ENCODE measurements at regions not wholly inside any gene's neighbourhood (a gene's known extent, or its start where the extent isn't known, plus 50 kb on each side); places are given as distances from the start of the nearest gene placed in this dataset.
"Not testable (repeated sequence)": the region's sequence is repeated elsewhere in the genome, so short reads cannot be mapped to it uniquely, and the experiment has no call there.

DNA sequence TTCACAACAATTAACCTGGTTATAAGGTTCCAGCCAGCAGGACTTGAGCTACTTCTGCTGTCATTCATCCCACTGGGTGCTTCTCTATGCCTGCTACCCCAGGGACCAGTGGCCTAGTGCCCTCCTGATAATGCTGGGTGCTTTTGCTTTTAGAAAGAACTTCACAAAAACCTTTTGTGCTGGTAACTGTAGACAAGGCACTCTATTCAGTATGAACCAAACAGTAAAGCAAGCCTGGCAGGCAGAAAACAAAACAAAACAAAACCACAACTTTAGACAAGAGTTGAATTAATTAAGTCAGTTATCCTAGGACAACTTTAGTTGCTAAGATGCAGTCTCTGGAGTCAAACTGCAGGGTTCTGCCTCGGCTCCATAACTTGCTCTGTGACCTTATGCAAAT, 61.9 kb upstream of the ADGRL2 start:
- no peak for FAIRE-seq
- DNase-seq (ENCODE audit: low spot score) = no peak

DNA sequence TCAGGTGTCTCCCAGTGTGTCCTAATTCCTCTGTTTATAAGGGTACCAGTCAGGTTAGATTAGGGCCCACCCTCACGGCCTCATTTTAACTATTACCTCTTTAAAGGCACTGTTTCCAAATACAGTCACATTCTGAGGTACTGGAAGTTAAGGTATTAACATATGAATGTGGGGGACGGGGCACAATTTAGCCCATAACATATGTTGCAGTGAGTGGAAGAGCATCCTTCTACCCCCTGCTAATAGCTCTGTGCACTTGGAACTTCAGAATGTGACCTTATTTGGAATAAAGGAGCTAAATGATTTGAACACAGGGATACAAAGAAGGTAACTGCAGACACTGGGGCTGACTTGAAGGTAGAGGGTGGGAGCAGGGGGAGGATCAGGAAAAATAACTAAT, 67.3 kb upstream of the ADGRL2 start:
- DNase-seq (ENCODE audit: low spot score) (no peak), FAIRE-seq (no peak)

DNA sequence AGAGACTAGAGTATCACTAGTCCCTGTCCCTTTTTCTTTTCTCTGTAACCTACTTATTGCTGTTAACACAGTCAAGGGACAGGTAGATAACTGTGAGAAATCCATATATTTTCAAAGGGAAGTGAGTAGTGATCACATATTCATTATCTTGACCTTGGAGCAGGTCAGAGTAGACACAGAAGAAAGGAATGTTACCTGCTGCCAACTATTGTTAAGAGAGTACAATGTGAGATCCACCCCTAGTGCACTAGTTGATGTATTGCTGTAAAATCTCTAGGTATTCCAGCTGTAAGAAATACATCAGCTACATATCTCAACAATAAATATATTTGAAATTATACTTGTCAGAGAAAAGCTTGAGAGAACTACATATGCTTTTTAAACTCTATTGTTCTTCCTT, 68.7 kb upstream of the ADGRL2 start:
- DNase-seq (ENCODE audit: low spot score) (peak; percentile 38), FAIRE-seq (no peak)

DNA sequence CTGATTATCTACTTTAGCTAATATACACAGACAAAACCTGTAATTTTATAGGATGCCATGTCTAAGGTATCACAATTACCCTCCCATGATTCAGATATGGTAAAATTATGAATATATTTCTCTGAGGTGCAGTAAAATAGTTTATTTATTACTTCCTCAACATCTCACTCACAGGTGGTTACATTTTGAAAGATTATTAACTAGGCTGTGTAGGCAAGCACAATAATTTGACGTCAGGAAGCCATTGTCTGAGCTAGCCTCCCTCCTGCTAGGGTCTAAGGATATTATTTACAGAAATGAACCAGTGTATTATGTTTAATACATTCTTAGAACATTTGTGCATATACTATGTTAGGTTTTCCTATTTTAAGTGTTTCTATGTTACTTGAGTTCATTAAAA, 69.9 kb upstream of the ADGRL2 start:
- DNase-seq (ENCODE audit: low spot score) = no peak
- no peak for FAIRE-seq

DNA sequence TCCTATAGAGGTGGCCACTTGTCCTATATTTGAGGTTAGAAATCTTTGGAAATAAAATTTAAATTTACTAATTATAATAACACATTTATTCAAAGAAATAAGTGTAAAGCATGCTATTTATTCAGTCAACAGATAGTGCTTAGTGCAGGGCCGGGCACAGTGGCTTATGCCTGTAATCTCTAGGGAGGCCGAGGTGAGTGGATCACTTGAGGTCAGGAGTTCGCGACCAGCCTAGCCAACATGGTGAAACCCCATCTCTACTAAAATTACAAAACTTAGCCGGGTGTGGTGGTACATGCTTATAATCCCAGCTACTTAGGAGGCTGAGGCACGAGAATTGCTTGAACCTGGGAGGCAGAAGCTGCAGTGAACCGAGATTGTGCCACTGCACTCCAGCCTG, 70.4 kb upstream of the ADGRL2 start:
- FAIRE-seq; DNase-seq (ENCODE audit: low spot score): not testable (repeated sequence)

DNA sequence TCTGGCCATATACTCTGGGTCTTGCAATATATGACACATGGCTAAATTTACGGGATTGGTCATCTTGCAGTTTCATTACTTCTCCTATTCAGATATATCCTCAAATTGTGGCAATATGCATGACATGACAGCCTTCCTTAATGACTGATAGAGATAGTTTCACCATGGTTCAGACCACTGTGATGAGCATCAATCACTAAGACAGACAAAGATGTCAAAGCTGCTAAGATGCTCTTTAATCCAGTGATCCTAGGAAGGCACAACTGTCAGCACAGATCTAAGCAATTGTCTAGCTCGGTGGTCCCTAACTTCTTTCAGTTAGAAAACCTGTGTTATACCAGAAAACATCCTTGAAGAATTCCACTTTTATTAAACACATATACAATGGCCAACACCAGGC, 70.9 kb upstream of the ADGRL2 start:
- DNase-seq (ENCODE audit: low spot score) (no peak), FAIRE-seq (no peak)

DNA sequence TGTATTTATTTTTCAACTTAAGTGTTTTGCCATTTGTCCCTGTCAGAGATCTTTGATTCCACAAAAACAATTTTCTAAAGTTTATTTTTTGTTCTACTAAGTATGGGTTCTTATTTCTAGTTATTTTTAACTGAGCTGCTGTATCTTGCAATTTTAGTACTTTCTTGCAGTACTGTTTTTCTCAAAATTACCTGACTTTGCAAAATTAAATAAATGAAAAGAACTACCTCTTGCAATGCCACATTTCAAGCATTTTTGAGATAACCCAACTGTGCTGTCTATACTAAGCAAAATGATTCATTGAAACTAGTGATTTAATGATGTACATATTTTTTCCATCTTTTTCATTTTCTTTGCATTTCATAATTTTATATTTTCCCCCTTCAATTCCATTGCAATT, 71.5 kb upstream of the ADGRL2 start:
- FAIRE-seq = no peak
- DNase-seq (ENCODE audit: low spot score) = no peak

DNA sequence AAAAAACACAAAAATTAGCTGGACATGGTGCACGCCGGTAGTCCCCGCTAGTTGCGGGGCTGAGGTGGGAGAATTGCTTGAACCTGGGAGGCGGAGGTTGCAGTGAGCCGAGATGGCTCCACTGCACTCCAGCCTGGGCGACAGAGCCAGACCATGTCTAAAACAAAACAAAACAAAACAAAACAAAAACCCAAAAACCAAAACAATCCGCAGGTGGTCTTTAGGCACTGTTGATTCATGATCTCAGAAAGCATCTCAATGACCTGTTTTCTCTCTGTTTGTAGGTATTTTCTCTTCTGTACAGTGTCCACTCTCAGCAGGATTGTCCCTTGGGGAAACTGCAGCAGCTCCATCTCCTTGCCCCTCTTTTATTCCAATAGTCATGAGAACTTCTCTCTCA, 74.9 kb upstream of the ADGRL2 start:
- DNase-seq (ENCODE audit: low spot score) (no peak), FAIRE-seq (no peak)

DNA sequence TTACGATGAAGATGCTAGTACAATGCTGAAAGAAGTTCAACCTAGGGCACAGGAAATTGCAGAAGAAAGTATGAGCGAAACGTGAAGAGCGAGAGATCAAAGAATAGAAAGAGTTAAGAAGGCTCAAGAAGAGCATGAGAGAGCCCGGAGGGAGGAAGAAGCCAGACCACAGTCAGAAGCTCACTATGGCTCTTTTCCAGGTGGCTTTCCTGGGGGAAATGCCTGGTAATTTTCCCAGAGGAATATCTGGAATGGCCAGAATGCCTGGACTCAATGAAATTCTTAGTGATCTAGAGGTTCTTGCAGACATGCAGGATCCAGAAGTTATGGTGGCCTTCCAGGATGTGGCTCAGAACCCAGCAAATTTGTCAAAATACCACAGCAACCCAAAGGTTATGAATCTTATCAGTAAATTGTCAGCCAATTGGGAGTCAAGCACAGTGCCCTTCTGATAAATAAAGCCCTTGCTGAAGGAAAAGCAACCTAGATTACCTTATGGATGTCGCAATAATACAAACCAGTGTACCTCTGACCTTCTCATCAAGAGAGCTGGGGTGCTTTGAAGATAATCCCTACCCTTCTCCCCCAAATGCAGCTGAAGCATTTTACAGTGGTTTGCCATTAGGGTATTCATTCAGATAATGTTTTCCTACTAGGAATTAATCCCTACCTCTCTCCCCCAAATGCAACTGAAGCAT, 78.0 kb upstream of the ADGRL2 start:
- FAIRE-seq; DNase-seq (ENCODE audit: low spot score): not testable (repeated sequence)

DNA sequence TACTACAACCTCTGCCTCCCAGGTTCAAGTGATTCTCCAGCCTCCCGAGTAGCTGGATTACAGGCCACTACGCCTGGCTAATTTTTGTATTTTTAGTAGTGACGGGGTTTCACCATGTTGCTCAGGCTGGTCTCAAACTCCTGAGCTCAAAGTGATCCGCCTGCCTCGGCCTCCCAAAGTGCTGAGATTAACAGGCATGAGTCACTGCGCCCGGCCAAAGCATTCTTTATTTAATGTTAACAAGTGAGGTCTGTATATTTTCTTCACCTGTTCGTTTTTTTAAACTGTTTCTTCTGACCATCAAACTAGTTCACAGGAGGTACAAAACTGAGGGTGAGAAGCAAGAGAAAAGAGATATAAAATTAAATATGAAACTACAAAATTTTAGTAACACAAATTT, 80.5 kb upstream of the ADGRL2 start:
- FAIRE-seq; DNase-seq (ENCODE audit: low spot score): not testable (repeated sequence)

DNA sequence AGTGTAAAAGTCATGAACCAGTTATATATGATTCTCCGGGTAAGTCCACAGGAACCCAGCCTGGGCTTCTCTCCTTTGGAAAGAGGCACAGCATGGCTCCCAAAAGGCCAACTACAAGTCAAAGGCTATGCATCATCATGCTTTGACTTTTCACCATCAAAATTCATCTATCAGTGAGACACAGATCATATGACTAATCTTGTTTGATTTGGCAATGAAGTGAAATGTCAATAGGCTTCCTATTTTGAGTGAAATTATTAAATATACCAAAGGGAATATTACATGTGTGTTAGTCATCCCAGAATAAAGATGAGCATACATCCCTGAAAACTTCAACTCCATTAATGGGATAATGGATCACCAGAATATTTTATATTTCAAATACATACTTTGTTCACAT, 83.5 kb upstream of the ADGRL2 start:
- FAIRE-seq = no peak
- no peak for DNase-seq (ENCODE audit: low spot score)

DNA sequence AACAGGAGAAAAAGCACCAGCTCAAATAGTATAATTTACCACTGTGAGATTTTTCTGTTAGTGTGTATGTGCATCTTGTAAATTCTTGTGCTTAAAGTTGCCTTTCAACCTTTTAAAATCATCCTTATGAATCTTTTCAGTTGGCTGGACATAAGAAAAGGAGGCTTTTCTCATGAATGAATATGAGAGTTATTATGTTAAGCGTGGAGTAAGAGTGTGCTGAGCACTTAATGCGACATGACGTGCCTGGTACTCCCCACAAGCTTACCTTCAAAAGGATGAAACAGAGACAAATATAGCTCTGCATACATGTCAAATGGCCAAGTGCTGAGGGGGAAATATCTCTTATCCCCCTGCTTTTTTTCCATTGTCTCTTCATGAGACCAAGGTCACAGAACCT, 85.3 kb upstream of the ADGRL2 start:
- no peak for DNase-seq (ENCODE audit: low spot score)
- no peak for FAIRE-seq

DNA sequence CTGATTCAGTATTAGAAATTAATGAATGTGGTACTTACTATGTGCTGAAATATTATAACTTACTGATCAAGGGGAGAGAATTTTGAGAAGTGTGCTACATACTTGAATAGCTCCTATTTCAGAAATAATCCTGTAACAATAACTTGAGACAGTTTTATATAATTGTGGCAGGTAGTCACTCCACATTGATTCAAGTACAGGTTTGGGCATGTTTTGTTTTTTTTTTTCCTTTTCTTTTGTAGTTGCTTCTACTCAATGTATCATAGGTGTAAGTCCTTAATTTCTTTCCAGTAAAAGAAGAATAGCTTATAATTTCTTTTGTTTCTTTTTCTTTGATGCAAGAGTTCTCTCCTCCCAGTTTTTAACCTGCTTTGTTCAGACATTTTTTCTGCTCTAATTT, 86.1 kb upstream of the ADGRL2 start:
- DNase-seq (ENCODE audit: low spot score) = no peak
- FAIRE-seq = no peak

DNA sequence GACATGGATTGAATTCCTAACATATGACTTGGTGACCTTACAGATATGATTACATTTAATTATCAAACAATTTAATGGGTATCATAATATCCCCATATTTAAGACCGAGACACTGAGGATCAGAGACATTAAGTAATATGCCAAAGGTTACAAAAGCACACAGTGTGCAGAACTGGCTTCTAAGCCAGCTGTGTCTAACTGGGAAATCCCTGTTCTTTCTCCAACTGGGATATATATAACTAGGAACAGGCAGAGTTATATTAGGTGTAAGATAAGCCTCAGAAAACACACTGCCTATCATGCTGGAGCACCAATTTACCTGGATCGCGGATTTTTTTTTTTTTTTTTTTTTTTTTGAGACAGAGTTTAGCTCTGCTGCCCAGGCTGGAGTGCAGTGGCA, 88.3 kb upstream of the ADGRL2 start:
- FAIRE-seq = no peak

DNA sequence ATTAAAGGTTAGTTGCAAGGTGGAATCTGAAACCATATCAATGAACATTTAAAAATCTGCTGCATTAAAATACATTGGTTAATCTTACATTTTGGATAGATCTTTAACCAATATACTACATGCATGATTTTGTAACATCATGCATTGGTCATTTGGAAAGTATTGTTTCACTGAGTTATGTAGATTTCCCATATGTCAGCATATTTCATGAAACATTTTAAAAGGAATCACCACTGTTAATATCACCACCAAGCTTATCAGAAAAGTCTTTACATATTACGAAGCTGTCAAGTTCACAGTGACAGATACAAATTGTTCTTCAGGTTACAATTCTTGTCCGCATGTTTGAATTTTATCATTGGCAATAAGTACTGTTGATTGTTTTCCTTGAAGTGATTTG, 89.9 kb upstream of the ADGRL2 start:
- DNase-seq (ENCODE audit: low spot score) (no peak), FAIRE-seq (no peak)

More for the DNA sequence above, 88.3 kb upstream of the ADGRL2 start:
- no peak for DNase-seq (ENCODE audit: low spot score)

DNA sequence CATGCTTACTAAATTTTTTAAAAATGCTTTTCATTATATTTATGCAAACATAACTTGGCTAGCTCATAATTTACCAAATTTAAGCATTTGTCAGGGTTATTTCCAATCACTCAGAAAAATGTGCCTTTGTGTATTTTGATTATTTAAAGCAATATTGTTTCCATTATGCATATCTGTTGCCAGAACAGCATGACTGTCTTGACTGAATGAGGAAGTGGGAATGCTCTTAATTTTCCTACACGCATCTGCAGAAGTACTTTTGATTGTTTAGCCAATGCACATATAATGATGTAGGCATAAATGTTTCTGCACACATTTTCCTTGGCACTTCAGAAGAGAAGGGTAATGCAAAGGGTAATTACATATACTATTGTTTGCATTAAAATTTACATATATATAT, 92.5 kb upstream of the ADGRL2 start:
- FAIRE-seq (no peak), DNase-seq (ENCODE audit: low spot score) (no peak)

DNA sequence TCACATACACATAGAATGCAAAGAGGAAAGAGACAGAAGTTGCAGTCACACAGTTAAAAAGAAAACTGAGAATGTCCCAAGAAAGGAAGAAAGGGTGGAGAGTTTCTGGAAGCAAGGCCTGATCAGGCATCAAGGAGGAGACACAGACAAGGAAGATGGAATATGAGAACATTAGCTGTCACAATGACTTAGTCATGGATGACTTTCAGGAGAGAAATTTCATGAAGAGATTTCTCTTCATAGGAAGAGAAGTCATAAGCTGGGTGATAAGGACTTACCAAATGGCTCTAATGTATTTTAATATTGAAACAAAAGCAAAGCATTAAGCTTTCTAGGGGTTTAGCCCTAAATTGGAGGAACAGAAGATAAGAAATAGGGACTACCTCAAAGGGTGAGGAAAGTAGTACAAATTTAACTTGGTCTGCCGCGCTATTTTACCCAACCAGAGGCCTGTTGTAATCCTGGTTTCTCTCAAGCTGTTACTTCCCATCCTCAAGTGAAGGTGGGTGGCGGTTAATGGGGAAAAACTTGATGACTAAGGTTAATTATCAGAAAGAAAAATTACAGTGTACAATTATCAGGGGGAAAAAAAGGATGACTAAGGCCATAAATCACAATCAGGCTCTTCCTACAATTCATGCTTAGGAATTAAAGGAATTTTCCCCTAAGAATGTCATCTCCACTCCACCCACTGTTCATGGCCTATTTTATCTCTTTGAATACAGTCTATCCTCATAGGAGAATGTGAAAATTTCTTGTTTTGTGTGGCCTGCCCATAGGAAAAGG, 93.9 kb upstream of the ADGRL2 start:
- no peak for DNase-seq (ENCODE audit: low spot score)
- no peak for FAIRE-seq

DNA sequence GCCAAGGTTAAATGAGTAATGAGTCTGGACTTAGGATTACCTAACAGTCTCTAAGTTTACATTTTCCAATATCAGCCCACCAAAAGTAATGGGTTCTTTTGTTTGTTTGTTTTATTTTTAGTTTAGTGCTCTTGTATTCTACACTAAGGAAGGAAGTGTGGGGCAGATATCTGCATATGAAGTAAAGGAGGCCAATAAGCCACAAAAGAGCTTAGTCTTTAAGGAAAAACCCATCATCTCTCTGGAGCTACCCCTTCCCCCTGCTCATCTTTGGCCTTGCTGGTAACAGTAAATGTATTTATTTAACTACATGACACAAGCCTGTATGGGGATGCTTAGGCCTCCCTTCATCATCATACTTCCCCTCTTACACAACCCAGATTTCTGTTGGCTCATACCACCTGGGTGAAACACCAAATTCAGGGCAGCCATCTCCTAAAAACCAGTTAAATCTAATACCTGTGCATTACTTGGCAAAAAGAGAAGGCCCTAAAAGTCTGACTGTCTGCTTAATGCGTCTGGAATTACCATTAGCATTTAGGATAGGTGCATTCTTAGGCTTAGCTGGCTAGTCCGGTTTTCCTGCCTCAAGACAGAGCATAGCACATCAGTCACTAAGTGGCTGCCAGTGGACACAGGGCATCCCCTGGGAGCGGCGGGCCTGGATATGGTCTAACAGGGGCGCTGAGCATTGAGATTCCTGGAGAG, 96.8 kb upstream of the ADGRL2 start:
- FAIRE-seq (no peak), DNase-seq (ENCODE audit: low spot score) (no peak)

DNA sequence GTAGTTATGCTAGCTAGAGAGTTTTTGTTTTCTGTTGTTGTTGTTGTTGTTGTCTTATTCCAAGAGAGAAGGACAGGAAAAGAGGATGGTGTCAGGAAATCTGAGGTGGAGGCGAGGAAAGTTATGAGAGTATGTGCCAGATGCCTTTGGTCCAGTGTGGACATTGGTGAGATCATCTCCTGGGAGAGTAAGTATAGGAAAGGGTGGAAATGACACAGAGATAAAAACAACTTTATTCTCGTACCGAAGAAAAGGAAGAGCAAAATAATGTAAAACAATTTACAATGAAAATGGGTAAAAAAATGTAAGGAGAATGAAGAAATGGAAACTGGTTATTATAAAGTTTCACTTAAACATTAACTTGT, 97.4 kb upstream of the ADGRL2 start:
- FAIRE-seq (no peak), DNase-seq (ENCODE audit: low spot score) (no peak)

DNA sequence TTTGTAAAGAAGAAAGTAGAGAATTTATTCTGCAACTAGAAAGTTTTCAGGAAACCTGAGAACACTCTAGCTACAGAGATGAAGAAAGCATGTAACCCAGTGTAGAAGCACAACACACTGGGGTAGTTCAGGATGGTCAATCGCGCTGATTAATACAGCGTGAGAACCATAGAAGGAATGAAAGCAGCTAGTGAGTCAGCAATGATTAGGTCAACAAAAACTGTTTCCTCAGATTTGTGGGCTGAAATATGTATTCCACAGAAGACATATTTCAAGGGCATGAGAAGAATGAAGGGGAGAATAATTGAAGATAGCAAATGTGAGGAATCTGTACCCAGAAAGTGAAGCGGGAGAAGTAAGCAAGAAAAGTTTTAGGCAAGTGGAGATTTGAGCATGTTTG, 97.8 kb upstream of the ADGRL2 start:
- DNase-seq (ENCODE audit: low spot score) = peak; percentile 33
- no peak for FAIRE-seq

DNA sequence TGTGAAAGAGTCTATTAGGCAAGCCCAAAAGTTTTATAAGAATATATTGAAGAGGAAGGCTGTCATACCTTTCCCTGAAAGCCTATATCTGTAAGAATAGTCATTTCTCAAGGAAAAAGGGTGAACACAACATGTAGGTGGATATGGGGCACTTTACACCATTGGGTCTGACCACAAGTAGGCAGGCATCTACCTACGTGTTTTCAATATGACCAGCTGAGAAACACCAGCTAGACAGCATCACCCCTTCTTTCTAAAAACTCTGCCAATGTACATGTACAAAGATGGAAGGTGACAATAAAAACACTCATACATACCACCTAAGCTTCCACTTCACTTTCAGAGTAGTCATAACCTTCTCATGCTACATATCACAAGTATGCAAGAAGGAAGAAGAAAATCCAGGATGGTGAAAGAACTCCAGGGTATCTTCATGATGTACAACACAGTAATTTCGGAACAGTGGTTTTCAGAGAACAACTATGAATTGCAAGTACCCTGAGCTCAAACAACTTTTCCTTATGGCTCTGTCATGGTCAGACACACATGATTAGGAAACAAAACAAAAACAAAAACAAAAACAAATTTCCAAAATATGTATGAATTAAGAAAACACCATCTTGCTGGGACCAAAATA, 98.5 kb upstream of the ADGRL2 start:
- no peak for DNase-seq (ENCODE audit: low spot score)

More for the DNA sequence above, 98.5 kb upstream of the ADGRL2 start:
- FAIRE-seq = no peak

All from urothelium cell line (cell line).